Tibial nerve (tissue), 3 donors: ENCODE measurements at regions not wholly inside any gene's neighbourhood (a gene's known extent, or its start where the extent isn't known, plus 50 kb on each side); places are given as distances from the start of the nearest gene placed in this dataset.

Source experiments
- POLR2A ChIP-seq, 2 donors: fragments of 450-650 bp; IDR thresholded peaks; one replicate each; pipeline ENCODE4 v1.6.1; 2017; ENCODE audit warnings: antibody characterized with exemption in 2 of 2, mild to moderate bottlenecking in 2 of 2, moderate library complexity in 2 of 2
- TF ChIP-seq, protein P1 (sequence below), 5 experiments: fragments of 200-600 bp in 3 of 5; fragments of 450-650 bp in 2 of 5; sonication (generic) in 3 of 5; IDR thresholded peaks; one replicate each; pipeline ENCODE4 v1.5.1; 2016 to 2019; ENCODE audit warnings: antibody characterized with exemption in 5 of 5, mild to moderate bottlenecking in 3 of 5, moderate library complexity in 2 of 5

DNA sequence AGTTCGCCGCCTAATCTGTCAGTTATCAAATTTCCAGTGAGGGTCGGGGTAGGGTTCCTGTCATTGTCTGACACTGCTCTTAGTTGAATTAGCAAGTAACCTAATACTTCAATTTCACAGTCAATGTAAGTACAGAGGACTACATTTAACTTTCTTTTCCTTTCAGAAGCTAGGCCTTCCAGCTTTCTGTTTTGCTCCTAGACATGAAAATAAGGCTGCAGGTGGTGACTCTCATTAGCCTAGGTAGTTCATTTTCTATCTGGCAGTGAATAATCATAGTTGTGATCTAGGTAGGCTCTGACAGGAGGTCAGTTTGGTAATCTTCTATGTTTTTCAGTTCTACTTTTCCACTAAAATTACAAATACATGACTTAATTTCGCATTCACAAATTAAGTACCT is 783.1 kb downstream of the MRPL39 start:
- TF ChIP-seq, protein P1, sequence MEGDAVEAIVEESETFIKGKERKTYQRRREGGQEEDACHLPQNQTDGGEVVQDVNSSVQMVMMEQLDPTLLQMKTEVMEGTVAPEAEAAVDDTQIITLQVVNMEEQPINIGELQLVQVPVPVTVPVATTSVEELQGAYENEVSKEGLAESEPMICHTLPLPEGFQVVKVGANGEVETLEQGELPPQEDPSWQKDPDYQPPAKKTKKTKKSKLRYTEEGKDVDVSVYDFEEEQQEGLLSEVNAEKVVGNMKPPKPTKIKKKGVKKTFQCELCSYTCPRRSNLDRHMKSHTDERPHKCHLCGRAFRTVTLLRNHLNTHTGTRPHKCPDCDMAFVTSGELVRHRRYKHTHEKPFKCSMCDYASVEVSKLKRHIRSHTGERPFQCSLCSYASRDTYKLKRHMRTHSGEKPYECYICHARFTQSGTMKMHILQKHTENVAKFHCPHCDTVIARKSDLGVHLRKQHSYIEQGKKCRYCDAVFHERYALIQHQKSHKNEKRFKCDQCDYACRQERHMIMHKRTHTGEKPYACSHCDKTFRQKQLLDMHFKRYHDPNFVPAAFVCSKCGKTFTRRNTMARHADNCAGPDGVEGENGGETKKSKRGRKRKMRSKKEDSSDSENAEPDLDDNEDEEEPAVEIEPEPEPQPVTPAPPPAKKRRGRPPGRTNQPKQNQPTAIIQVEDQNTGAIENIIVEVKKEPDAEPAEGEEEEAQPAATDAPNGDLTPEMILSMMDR (IDR thresholded peaks at IDR 0.05), result no peak
- no peak for TF ChIP-seq POLR2A (IDR thresholded peaks at IDR 0.05)
